ENCODE measurements at regions not wholly inside any gene's neighbourhood (a gene's known extent, or its start where the extent isn't known, plus 50 kb on each side); places are given as distances from the start of the nearest gene placed in this dataset.

GRCh38 chr7:370775-371118, 80.8 kb downstream of the FOXL3 start:
- no peak for TF ChIP-seq CTCF (IDR thresholded peaks at IDR 0.05)
- TF ChIP-seq POLR2A (IDR thresholded peaks at IDR 0.05): no peak

Measured in heart left ventricle (tissue), 13 donors.